RWPE1 (cell line): ENCODE measurements at regions not wholly inside any gene's neighbourhood (a gene's known extent, or its start where the extent isn't known, plus 50 kb on each side); places are given as distances from the start of the nearest gene placed in this dataset.

Experiments
- CTCF ChIA-PET: fragments of 350-600 bp; sonication (Branson Sonifier 250); formaldehyde crosslinking; extraction: SDS; loops from one replicate; lab custom pipeline; 2021; lab: Yijun Ruan, JAX
- POLR2A ChIA-PET: fragments of 400-600 bp; formaldehyde crosslinking; extraction: SDS; loops from one replicate; lab custom pipeline; 2020; ENCODE audit warnings: antibody characterized with exemption; ENCODE audit not compliant: low non-redundant PET; lab: Yijun Ruan, JAX
- DNase-seq: peaks from one replicate; pipeline ENCODE4 v3.0.0; 2012; ENCODE audit warnings: low spot score
- H3K27ac ChIP-seq: fragments of 450-650 bp; 2 replicates; pipeline ENCODE4 v1.5.1; 2017
- CTCF ChIP-seq: fragments of 450-650 bp; conservative IDR thresholded peaks from 2 replicates; pipeline ENCODE4 v1.5.1; 2017; ENCODE audit warnings: low read depth, mild to moderate bottlenecking

- DNase-seq: no peak
- ChIA-PET CTCF (no interaction called here), POLR2A (no interaction called here)
- H3K27ac ChIP-seq: no peak overlapping the region
- TF ChIP-seq CTCF: no peak
Observed at GRCh38 chr2:207224381-207224780, 58.6 kb upstream of the KLF7 start.

- DNase-seq: no peak
- no peak for TF ChIP-seq CTCF
- POLR2A ChIA-PET: no interaction called here
- CTCF ChIA-PET: no interaction called here
- no peak overlapping the region for H3K27ac ChIP-seq
Observed at GRCh38 chr2:207224791-207225482, 59.2 kb upstream of the KLF7 start.

GRCh38 chr2:207225773-207226172 lies 60.0 kb upstream of the KLF7 start:
- ChIA-PET POLR2A (no interaction called here), CTCF (no interaction called here)
- no peak overlapping the region for H3K27ac ChIP-seq
- TF ChIP-seq CTCF: no peak
- no peak for DNase-seq

GRCh38 chr2:207226243-207226642 lies 60.5 kb upstream of the KLF7 start:
- TF ChIP-seq CTCF: no peak
- ChIA-PET POLR2A (no interaction called here), CTCF (no interaction called here)
- H3K27ac ChIP-seq: no peak overlapping the region
- no peak for DNase-seq

- no peak for TF ChIP-seq CTCF
- ChIA-PET POLR2A (no interaction called here), CTCF (no interaction called here)
- no peak overlapping the region for H3K27ac ChIP-seq
- no peak for DNase-seq
Observed at GRCh38 chr2:207226671-207227061, 60.9 kb upstream of the KLF7 start.

DNA sequence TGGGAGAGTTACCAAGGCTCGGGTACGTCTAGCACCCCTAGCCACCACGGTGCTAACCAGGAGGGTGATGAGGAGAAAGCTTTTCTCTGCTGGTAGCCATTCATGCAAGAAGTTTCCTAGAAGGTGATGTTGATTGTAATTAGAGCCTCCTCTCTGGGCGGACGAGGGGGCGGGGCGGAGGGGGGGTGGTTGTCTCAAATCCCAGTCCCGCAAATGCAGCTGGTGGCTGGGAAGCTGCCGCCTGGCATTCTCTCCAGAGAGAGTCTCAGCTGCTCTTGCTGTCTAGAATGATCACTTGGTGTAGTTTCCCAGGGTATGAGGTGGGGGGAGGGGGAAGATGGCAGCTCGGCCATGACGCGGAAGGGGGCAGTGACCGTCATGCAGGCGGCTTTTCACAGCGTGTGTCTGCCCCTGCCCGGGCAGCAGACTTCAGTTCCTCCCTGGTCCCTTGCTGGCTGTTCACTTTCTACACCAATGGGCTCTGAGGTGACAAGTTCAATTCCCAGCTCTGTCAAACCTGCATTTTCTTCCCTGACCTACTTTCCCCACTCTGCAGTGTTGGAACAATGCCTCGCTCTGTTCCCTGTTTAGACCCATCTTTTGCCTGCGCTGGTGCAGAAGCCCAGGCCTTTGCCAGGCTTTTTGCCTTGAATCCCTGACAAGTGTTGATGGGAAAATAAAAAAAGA lies 61.5 kb upstream of the KLF7 start:
- H3K27ac ChIP-seq: no peak overlapping the region
- POLR2A ChIA-PET: no interaction called here
- CTCF ChIA-PET: no interaction called here

More for the DNA sequence above, 61.5 kb upstream of the KLF7 start:
- no peak for TF ChIP-seq CTCF
- no peak for DNase-seq
